Kidney (tissue), 13 donors: ENCODE measurements at regions not wholly inside any gene's neighbourhood (a gene's known extent, or its start where the extent isn't known, plus 50 kb on each side); places are given as distances from the start of the nearest gene placed in this dataset.

ENCODE experiments used
- DNase-seq, 5 donors: peaks; one replicate each; pipeline ENCODE4 v3.0.0-alpha.2; 2013 to 2020
- FAIRE-seq: peaks from 2 replicates; lab custom pipeline; 2012; peaks lifted over from hg19 to GRCh38; lab: Jason Lieb, UNC
- H3K27ac ChIP-seq, 2 donors: one replicate each; pipeline ENCODE4 v1.7.0; 2013; ENCODE audit warnings: low read depth in 2 of 2, low read length in 2 of 2, inconsistent platforms in 1 of 2
- H3K27me3 ChIP-seq: one replicate; pipeline ENCODE4 v1.7.1; 2013; ENCODE audit warnings: low read length, inconsistent platforms; ENCODE audit not compliant: control insufficient read depth, insufficient read depth
- H3K36me3 ChIP-seq, 3 donors: one replicate each; pipeline versions ENCODE4 v1.7.0 to v1.7.1; 2013; ENCODE audit warnings: low read length in 3 of 3, control low read depth in 1 of 3, inconsistent platforms in 1 of 3; ENCODE audit not compliant: insufficient read depth in 3 of 3, control insufficient read depth in 2 of 3
- H3K4me1 ChIP-seq, 3 donors: one replicate each; pipeline versions ENCODE4 v1.7.0 to v1.7.1; 2013; ENCODE audit warnings: low read length in 3 of 3, inconsistent platforms in 1 of 3, low read depth in 1 of 3; ENCODE audit not compliant: control insufficient read depth in 2 of 3, insufficient read depth in 2 of 3
- H3K4me3 ChIP-seq, 3 donors: one replicate each; pipeline versions ENCODE4 v1.7.0 to v1.8.1; 2013; ENCODE audit warnings: low read length in 3 of 3, control low read depth in 1 of 3, inconsistent platforms in 1 of 3
- H3K9ac ChIP-seq, 3 donors: one replicate each; pipeline versions ENCODE4 v1.7.0 to v1.7.1; 2013; ENCODE audit warnings: low read length in 3 of 3, control low read depth in 1 of 3, inconsistent platforms in 1 of 3
- H3K9me3 ChIP-seq, 3 donors: one replicate each; pipeline versions ENCODE4 v1.7.0 to v1.7.1; 2013; ENCODE audit warnings: low read length in 3 of 3, control low read depth in 1 of 3, inconsistent platforms in 1 of 3; ENCODE audit not compliant: control insufficient read depth in 2 of 3, insufficient read depth in 1 of 3
- intact Hi-C: fragments of 100-400 bp; cut with DNase I; formaldehyde crosslinking; loops from one replicate; pipeline ENCODE4 v1.11.1; 2022
- TF ChIP-seq, protein P1 (sequence below): IDR thresholded peaks from 3 replicates; pipeline ENCODE4 v1.5.1; 2012; ENCODE audit warnings: mild to moderate bottlenecking, moderate library complexity, borderline replicate concordance; ENCODE audit not compliant: insufficient read depth; ENCODE audit errors: extremely low read depth
- donor health status: control.
- donor health status: control.
- donor health status: control.
- donor health status: control.
- donor health status: control.
- donor health status: DM: yes; HTN: yes; CAD: no.
- donor health status: Normal renal cell carcinoma (clear cell type).

- H3K27me3 ChIP-seq, result no peaks in the 10 kb centered on the region
- no peak overlapping the region for H3K27ac ChIP-seq
- H3K9ac ChIP-seq, result no peak overlapping the region
- intact Hi-C loops, result no loop called here
- H3K9me3 ChIP-seq, result no peaks in the 10 kb centered on the region
- TF ChIP-seq, protein P1, sequence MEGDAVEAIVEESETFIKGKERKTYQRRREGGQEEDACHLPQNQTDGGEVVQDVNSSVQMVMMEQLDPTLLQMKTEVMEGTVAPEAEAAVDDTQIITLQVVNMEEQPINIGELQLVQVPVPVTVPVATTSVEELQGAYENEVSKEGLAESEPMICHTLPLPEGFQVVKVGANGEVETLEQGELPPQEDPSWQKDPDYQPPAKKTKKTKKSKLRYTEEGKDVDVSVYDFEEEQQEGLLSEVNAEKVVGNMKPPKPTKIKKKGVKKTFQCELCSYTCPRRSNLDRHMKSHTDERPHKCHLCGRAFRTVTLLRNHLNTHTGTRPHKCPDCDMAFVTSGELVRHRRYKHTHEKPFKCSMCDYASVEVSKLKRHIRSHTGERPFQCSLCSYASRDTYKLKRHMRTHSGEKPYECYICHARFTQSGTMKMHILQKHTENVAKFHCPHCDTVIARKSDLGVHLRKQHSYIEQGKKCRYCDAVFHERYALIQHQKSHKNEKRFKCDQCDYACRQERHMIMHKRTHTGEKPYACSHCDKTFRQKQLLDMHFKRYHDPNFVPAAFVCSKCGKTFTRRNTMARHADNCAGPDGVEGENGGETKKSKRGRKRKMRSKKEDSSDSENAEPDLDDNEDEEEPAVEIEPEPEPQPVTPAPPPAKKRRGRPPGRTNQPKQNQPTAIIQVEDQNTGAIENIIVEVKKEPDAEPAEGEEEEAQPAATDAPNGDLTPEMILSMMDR, result no peak
- FAIRE-seq (no peak), DNase-seq (no peak)
- no peak overlapping the region for H3K4me3 ChIP-seq
- H3K4me1 ChIP-seq, result no peaks in the 10 kb centered on the region
- no peaks in the 10 kb centered on the region for H3K36me3 ChIP-seq
These were observed 1216.5 kb downstream of the SORCS3 start for GRCh38 chr10:105857268-105858264.

DNA sequence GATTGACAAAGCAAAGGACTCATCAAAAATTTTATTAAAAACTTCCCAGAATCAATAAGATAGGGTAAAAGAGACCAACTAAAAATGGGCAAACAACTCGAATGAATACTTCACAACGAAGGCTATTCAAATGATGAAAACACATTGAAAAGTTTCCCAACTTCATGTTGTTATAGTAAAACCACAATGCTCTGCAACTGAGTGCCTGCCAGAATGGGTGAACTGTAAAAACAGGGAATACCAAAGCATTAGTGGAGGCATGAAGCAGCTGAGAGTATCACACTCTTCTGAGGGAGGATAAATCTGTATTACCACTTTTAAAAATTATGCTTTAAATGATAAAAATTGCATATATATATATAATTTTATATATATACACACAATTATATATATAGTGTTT lies 1214.7 kb downstream of the SORCS3 start:
- Histone ChIP-seq H3K4me3 (no peak overlapping the region), H3K27ac (no peak overlapping the region), H3K9ac (no peak overlapping the region), H3K9me3 (no peaks in the 10 kb centered on the region), H3K4me1 (no peaks in the 10 kb centered on the region), H3K27me3 (no peaks in the 10 kb centered on the region), H3K36me3 (no peaks in the 10 kb centered on the region)
- TF ChIP-seq, protein P1, result no peak
- FAIRE-seq (no peak), DNase-seq (no peak)
- intact Hi-C loops, result no loop called here

GRCh38 chr10:105844676-105845570 lies 1203.8 kb downstream of the SORCS3 start:
- intact Hi-C loops, result no loop called here
- TF ChIP-seq, protein P1, result no peak
- Histone ChIP-seq H3K9me3 (no peaks in the 10 kb centered on the region), H3K4me3 (no peak overlapping the region), H3K27me3 (no peaks in the 10 kb centered on the region), H3K9ac (no peak overlapping the region), H3K36me3 (no peaks in the 10 kb centered on the region), H3K27ac (no peak overlapping the region), H3K4me1 (peaks cover 0 to 2% (median 0%) of the 10 kb centered on the region in 3 donors)
- no peak for FAIRE-seq
- DNase-seq, result no peak
